ENCODE measurements at regions not wholly inside any gene's neighbourhood (a gene's known extent, or its start where the extent isn't known, plus 50 kb on each side); places are given as distances from the start of the nearest gene placed in this dataset.

- no peak for TF ChIP-seq CTCF (IDR thresholded peaks at IDR 0.05)
- TF ChIP-seq EP300 (IDR thresholded peaks at IDR 0.05): no peak
Measured at GRCh38 chr20:40463171-40463570, 225.9 kb downstream of the MAFB start.

Measured in tibial nerve (tissue), 4 donors.